ENCODE measurements at regions not wholly inside any gene's neighbourhood (a gene's known extent, or its start where the extent isn't known, plus 50 kb on each side); places are given as distances from the start of the nearest gene placed in this dataset.

DNA sequence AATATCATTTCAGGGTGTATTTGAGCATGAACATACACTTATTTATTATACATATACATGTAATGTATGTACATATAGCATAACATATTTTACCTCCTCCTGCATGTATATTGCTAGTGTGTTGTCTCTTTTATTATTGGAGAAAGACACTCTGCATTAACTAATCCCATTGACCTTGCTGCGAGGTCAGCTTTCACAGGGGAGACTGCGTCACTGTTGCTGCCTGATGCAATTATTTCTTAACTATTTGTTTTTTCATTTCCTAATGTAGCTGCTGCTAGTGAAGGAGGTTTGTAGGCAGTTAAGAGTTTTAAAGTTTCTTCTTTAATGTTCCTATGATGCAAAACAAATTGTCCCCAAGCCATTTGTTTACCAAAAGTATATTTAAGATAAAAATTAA, 185.4 kb upstream of the CNTN5 start:
- no peak for DNase-seq (ENCODE audit: low spot score)

DNA sequence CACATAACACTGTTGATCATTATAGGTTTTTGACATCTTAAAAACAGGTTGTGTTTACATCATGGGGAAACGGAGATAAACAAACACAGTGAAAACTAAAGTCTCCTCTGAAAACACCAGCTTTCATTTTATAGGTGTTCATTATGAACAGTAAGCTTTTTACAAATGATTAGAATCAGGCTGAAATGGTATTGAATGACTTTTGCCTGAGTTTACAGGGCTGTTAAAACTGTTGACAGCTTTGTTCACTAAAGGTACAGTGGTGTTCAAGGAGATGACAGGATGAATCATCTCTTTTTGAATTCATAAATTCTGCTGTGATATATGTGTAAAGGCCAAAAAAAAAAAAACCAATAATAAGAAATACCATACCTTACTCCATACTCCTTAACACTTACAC, 184.6 kb upstream of the CNTN5 start:
- no peak for DNase-seq (ENCODE audit: low spot score)

DNA sequence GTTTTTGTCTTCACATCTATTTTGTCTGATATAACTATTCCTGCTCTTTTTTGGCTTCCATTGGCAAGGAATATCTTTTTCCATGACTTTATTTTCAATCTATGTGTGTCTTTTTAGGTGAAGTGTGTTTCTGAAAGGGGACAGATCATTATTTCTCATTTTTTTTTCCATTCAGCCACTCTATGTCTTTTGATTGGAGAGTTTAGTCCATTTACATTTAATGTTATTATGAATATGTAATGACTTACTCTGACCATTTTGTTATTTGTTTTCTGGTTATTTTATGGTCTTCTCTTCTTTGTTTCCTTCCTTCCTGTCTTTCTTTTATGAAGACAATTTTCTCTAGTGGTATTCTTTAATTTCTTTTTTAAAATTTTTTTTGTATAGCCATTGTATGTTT, 178.6 kb upstream of the CNTN5 start:
- no peak for DNase-seq (ENCODE audit: low spot score)

DNA sequence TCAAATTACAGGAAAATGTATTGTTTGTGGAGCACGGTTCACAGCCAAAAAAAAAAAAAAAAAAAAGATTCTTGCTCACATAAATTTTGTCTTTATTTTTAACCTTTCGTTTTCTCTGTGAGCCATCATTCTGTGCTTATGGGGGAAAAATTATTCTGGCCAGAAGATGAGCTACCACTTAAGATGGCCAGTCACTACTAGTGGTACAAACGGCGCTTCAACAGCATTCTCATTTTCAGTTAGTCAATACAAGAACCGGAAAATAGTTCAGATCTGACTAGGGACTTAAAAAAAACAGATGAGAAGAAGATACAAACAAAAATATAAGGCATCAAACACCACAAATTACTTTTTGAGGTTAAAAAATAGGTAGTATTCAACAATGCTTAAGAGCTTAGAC, 158.6 kb upstream of the CNTN5 start:
- no peak for DNase-seq (ENCODE audit: low spot score)

DNA sequence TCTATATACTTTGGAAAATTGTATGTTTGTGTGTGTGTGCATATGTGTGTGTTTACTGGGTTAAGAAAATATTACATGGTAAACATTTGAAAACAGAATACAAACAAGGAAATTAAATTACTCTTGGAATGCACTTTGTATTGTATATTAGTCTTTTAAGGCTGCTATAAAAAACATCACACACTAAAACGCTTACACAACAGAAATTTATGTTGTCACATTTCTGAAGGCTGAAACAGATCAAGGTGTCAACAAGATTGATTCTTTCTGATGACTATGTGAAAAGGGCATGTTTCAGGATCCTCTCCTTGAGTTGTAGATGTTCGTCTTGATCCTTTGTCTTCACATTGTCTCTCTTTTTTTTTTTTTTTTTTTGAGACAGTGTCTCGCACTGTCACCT, 149.1 kb upstream of the CNTN5 start:
- no peak for DNase-seq (ENCODE audit: low spot score)

DNA sequence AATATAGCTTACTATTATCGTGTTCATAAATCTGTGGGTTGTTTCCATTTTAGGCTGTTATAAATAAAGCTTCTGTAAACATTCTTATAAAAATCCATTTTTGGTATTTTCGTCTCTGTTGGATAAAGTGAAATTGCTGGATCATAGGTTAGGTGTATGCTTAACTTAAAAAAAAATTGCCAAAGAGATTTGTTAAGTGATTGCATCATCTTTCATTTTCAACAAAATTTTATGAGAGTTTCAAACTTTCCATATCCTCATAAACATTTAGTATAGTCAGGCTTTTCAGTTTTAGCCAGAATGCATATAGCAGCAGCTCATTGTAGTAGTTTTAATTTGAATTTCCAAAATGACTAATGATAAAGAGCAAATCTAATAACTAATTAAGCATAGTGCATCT, 146.7 kb upstream of the CNTN5 start:
- no peak for DNase-seq (ENCODE audit: low spot score)

DNA sequence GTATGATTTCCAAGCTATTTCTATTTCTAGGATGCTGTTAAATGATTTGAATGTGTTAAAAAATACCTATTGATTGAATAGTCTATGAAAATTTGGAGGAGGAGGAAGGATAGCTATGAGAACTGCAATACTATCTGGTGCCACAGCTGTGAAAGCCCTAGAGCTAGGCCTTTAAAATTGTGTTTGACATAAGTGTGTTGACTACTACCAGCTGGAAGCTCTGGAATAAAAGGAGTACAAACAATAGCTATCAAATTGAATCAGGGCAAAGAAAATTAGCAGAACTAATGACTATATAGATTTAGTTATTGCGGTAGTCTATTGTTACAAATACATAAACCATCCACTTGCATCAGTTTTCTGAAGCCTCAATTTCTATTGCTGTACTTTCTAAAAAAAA, 124.8 kb upstream of the CNTN5 start:
- DNase-seq (ENCODE audit: low spot score), result no peak

DNA sequence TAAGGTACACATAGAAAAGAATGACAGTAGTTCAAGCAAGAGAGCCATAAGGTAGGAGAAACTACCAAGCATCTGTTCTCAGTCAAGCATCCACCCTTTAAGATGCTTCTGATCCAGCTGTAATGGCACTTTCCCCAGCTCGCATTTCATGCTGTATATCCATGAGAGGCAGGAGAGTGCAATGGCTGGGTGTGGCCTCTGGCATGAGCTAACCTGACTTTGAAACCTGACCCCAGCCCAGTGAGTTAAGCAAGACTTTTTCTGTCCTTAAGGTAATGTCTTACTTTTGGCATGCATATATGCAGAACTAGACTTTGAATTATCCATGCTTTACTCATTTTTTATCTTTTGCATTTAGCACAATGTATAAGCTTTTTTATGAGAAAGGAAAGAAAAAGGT, 79.8 kb upstream of the CNTN5 start:
- DNase-seq (ENCODE audit: low spot score), result no peak

DNA sequence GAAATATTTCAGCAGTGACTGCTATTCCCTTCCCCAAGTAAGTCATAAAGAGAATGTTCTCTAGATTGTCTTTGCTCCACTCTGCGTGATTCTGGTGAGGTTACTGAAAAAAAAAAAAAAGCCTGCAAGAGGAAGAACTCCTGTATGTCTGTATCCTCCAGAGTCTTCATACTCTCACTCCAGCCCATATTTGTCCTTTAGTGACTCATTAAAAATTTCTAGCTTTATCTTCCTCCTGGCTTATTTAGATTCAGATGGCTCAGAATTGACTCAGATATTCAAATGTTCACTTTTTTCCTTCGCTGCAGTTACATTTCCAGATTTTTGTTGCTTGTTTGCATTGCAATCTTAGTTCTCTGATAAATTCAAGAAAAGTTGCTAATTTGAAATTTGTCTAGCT, 76.3 kb upstream of the CNTN5 start:
- DNase-seq (ENCODE audit: low spot score), result no peak

DNA sequence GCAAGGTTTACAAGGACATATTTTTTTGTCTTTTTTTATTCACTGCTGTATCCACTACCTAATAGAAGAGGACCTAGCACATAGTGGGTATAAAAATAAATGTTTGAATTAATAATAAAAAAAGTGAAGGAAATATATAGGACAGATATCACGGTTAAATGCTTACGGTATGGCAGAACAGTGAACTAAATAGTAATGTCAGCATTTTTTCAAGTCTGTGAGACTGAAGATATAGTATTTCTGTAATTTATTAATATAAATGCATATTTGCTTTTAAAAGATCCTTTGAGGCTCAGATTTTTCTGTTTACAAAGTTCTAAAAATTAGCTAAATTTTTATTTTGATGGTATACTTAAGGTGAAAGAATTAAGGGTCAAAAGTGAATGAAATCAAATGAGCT, 68.6 kb upstream of the CNTN5 start:
- no peak for DNase-seq (ENCODE audit: low spot score)

DNA sequence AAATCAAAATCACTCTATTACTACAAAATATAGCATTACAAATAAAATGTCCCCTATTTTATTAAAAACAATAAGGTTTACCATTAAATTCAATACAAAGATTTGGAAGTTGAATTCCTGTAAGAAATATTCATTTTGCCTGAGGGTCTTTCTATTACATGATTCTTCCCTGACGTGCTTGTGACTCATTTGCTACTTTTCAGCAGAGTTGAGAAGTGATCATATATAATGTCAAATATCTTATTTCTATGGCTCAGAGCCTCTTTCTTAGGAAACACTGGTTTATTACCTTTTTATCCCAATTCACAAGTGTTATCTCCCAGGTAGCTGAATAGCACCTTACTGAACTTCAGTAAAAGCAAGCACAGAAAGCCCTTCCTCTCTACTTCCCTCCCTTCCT, 65.2 kb upstream of the CNTN5 start:
- no peak for DNase-seq (ENCODE audit: low spot score)

DNA sequence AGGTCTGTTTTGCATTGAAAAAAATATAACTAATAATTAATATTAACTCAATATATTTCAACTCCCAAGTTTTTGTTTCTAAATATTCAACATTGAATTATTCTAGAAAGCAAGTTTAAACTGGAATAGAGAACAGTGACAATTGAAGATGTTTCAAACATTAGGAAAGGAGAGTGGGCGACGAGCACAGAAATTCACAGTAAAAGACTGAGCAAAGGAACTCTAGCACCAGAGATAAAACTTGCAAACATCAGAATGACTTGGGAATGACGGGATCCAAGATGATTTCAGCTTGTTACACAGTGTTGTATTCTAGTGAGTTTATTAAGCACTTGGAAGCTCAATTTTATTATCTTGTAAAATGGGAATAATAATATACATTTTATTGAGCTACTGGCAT, 56.6 kb upstream of the CNTN5 start:
- no peak for DNase-seq (ENCODE audit: low spot score)

DNA sequence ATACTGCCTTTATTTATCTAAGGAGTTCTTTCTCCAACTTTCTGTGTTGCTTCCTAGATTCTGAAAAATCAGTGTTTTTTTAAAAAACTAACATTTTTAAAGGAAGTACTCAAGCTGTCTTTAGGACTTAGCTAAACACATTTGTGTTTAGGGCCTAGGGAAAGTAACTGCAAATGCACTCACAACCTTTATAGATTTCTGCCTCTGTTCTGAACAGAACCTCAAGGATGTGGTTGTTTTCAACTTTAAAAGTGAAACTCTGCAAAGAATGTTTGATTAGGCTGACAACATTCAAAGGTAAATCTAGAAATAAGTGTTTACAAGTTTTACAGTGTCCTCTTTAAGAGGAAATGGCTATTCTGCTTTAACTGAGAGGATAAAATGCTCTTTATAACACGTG, 55.4 kb upstream of the CNTN5 start:
- no peak for DNase-seq (ENCODE audit: low spot score)

DNA sequence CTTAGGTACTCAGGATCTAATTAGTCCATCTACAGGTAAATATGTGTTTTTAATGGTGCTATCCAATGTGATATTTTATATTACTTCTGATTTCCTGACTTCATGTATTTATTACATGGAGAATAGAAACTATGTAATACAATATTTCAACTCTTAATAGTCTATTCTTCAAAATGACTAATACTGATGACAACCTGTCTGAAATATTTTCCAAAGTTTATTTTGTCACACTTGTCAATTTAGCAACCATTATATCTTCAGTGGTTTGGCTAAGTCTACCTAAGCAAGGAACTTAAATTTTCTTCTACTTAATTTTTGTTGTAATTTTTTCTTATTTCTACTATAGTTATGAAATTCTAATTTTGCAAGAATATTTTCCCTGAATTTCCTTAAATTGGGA, 55.0 kb upstream of the CNTN5 start:
- no peak for DNase-seq (ENCODE audit: low spot score)

DNA sequence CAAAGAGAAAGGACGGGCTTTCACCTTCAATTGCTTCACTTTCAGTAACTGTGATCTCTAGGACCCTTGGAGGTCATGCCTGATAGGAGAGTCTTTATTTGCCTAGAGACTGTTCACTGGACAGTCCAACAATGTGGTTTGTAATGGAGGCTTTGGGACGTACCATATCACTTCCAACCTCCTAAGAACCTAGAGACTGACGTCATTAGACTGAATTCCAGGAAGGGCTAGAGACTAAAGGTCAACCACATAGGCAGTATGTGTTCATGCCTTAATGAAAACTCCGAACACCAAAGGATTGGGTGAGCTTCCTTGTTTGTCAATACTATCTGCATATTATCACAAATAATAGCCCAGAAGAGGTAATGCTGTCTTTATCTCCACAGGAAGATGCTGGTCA, 53.7 kb upstream of the CNTN5 start:
- DNase-seq (ENCODE audit: low spot score), result no peak

All from ecto neural progenitor cell (in vitro differentiated cells).